ENCODE measurements at regions not wholly inside any gene's neighbourhood (a gene's known extent, or its start where the extent isn't known, plus 50 kb on each side); places are given as distances from the start of the nearest gene placed in this dataset.
"Not testable (repeated sequence)": the region's sequence is repeated elsewhere in the genome, so short reads cannot be mapped to it uniquely, and the experiment has no call there.

- no peak overlapping the region for H3K4me3 ChIP-seq (ENCODE audit: low read depth, low read length)
- TF ChIP-seq, protein P1, sequence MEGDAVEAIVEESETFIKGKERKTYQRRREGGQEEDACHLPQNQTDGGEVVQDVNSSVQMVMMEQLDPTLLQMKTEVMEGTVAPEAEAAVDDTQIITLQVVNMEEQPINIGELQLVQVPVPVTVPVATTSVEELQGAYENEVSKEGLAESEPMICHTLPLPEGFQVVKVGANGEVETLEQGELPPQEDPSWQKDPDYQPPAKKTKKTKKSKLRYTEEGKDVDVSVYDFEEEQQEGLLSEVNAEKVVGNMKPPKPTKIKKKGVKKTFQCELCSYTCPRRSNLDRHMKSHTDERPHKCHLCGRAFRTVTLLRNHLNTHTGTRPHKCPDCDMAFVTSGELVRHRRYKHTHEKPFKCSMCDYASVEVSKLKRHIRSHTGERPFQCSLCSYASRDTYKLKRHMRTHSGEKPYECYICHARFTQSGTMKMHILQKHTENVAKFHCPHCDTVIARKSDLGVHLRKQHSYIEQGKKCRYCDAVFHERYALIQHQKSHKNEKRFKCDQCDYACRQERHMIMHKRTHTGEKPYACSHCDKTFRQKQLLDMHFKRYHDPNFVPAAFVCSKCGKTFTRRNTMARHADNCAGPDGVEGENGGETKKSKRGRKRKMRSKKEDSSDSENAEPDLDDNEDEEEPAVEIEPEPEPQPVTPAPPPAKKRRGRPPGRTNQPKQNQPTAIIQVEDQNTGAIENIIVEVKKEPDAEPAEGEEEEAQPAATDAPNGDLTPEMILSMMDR (IDR thresholded peaks at IDR 0.05; ENCODE audit: low read depth, low read length) = no peak
Observed at GRCh38 chr17:83007504-83008185, 71.8 kb upstream of the METRNL start.

DNA sequence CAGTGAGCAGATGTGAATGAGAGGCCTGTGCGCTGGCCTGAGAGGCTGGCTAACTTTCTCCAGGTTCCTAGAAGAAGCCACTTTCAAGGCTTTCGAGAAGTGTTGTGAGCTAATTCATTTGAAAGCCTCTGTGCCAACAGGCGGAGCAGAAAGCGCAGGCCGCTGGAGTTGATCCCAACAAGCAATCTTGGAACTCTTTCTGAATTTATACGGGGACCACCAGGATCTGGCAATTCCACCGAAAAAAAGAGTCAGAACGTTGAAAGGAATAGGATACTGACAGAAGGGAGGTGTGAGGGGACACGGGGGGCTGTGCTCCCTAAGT lies 71.3 kb upstream of the METRNL start:
- H3K4me3 ChIP-seq (ENCODE audit: low read depth, low read length) = no peak overlapping the region
- TF ChIP-seq, protein P1 (IDR thresholded peaks at IDR 0.05; ENCODE audit: low read depth, low read length) = no peak

DNA sequence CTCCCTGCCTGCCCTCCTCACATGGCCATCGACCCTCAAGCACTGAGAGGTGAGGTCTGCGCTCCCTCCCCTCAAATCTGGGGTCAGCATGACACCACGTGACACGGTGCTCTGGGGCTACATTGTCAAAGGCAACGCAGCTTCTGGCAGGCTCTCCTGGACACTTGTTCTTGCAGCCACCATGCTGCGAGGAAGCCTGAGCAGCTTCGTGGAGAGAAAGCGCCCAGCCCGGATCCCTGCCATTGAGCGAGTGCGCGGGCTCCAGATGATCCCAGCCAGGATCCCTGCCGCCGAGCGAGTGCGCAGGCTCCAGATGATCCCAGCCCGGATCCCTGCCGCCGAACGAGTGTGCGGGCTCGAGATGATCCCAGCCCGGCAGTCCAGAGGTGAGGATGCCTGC lies 70.9 kb upstream of the METRNL start:
- TF ChIP-seq, protein P1 (IDR thresholded peaks at IDR 0.05; ENCODE audit: low read depth, low read length) = no peak
- H3K4me3 ChIP-seq (ENCODE audit: low read depth, low read length) = no peak overlapping the region

GRCh38 chr17:83009414-83010205 lies 69.8 kb upstream of the METRNL start:
- TF ChIP-seq, protein P1 (IDR thresholded peaks at IDR 0.05; ENCODE audit: low read depth, low read length) = no peak
- H3K4me3 ChIP-seq (ENCODE audit: low read depth, low read length) = no peak overlapping the region

DNA sequence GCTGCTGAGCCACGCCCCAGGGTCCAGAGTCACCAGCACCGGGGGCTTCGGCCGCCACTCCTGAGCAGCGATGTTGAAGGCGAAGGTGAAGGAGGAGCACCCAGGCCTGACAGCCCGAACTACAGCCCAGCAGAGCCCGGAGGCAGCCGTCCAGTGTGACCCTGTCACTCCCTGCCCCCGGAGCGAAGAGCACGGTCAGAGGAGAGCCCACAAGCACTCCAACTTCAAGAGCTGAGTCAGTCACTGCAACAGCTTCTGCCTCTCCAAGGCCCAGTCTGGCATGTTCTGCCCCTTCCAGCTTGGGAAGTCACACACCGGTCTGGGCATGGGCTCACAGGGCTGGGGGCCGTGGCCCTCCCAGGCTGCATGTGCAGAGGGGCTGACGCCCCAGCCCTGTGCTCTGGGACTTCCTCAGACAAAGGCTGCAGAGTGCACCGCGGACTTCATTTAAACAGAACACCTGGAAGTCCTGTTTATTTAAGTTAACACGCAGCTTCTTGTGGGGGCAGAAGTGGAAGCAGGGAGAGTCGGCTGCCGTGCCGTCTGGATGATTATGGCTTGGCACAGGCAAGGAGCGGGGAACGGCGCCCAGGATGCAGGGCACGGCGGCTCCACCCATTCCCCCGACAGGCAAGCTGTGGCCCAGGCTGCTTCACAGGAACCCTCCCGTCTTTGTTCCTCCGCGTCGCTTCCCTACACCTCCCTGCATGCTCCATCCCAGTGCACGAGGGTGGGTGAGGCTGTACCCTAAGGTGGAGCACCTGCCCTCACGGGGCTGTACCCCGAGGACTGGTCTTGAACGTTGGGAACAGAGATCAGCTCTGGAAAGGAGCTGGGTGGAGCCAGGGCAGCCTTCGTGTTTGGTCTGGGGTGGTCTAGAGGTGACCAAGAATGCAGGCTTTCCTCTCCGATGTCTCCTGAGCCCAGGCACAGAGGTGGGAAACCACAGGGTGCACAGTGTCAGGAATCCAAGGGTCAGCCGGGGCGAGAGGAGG lies 68.9 kb upstream of the METRNL start:
- no peak overlapping the region for H3K4me3 ChIP-seq (ENCODE audit: low read depth, low read length)
- TF ChIP-seq, protein P1 (IDR thresholded peaks at IDR 0.05; ENCODE audit: low read depth, low read length) = no peak

DNA sequence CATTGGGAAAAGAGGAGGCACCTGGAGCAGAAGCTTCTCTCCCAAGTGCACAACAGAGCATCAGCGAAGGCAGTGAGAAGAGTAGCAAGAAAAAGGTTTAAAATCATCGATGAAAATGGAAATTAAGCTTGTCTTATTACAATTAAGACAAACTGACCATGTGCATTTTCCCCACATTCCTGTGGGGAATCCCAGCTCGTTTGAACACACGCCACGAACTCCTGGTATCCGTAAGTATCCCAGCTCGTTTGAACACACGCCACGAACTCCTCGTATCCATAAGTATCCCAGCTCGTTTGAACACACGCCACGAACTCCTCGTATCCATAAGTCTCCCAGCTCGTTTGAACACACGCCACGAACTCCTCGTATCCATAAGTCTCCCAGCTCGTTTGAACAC lies 67.7 kb upstream of the METRNL start:
- not testable (repeated sequence) for H3K4me3 ChIP-seq (ENCODE audit: low read depth, low read length)

- TF ChIP-seq, protein P1 (IDR thresholded peaks at IDR 0.05; ENCODE audit: low read depth, low read length) = no peak
- peak overlapping the region; percentile 42 for H3K4me3 ChIP-seq (ENCODE audit: low read depth, low read length)
Observed at GRCh38 chr17:83012200-83012785, 67.1 kb upstream of the METRNL start.

Measured in WI38 (cell line).